ENCODE measurements at regions not wholly inside any gene's neighbourhood (a gene's known extent, or its start where the extent isn't known, plus 50 kb on each side); places are given as distances from the start of the nearest gene placed in this dataset.

DNA sequence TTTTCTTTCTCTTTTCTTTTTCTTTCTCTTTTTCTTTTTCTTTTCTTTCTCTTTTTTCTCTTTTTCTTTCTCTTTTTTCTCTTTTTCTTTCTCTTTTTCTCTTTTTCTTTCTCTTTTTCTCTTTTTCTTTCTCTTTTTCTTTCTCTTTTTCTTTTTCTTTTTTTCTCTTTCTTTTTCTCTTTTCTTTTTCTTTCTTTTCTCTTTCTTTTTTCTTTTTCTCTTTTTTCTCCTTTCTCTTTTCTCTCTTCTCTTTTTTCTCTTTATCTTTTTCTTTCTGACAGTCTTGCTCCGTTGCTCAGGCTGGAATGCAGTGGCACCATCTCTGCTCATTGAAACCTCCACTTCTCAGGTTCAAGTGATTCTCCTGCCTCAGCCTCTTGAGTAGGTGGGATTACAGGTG is 335.7 kb downstream of the SQOR start:
- TF ChIP-seq, protein P1, sequence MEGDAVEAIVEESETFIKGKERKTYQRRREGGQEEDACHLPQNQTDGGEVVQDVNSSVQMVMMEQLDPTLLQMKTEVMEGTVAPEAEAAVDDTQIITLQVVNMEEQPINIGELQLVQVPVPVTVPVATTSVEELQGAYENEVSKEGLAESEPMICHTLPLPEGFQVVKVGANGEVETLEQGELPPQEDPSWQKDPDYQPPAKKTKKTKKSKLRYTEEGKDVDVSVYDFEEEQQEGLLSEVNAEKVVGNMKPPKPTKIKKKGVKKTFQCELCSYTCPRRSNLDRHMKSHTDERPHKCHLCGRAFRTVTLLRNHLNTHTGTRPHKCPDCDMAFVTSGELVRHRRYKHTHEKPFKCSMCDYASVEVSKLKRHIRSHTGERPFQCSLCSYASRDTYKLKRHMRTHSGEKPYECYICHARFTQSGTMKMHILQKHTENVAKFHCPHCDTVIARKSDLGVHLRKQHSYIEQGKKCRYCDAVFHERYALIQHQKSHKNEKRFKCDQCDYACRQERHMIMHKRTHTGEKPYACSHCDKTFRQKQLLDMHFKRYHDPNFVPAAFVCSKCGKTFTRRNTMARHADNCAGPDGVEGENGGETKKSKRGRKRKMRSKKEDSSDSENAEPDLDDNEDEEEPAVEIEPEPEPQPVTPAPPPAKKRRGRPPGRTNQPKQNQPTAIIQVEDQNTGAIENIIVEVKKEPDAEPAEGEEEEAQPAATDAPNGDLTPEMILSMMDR (conservative IDR thresholded peaks at IDR 0.05; ENCODE audit: low read depth, low read length): no peak
- no peak for TF ChIP-seq POLR2A (IDR thresholded peaks at IDR 0.05; ENCODE audit: low read depth, low read length)

Data from IMR-90 (cell line).